ENCODE measurements at regions not wholly inside any gene's neighbourhood (a gene's known extent, or its start where the extent isn't known, plus 50 kb on each side); places are given as distances from the start of the nearest gene placed in this dataset.

DNA sequence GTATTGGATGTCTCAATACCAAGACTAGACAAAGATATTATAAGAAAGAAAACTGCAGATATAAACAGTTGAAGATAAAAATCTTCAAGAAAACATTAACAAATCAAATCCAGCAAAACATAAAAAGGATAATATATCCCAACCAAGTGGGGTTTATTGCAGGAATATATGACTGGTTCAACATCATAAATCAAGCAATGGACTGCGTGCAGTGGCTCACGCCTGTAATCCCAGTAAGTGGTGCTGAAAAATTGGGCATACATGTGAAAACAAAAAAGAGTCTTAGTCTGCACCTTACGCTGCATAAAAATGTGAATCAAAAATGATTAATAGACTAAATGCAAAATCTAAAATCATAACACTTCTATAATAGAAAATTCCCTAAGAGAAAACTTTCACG is 112.9 kb upstream of the PDE4B start:
- no peak for DNase-seq (ENCODE audit: low read depth in 2 of 2)

DNA sequence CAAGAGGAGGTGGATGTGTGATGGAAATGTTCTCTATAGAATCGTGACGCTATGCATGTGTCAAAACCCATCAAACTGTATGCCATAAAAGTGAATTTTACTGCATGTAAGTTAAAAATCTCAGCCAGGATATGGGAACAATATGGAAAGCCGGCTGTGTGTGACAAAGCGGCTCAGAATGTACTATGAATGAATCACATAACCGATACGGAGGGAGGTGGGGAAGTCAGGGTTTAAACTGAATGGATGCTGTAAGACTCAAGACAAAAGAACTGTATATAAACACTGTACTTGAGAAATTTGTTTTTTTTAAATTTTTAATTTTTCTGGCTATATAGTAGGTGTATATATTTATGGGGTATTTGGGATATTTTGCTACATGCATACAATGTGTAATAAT is 111.6 kb upstream of the PDE4B start:
- no peak for DNase-seq (ENCODE audit: low read depth in 2 of 2)

DNA sequence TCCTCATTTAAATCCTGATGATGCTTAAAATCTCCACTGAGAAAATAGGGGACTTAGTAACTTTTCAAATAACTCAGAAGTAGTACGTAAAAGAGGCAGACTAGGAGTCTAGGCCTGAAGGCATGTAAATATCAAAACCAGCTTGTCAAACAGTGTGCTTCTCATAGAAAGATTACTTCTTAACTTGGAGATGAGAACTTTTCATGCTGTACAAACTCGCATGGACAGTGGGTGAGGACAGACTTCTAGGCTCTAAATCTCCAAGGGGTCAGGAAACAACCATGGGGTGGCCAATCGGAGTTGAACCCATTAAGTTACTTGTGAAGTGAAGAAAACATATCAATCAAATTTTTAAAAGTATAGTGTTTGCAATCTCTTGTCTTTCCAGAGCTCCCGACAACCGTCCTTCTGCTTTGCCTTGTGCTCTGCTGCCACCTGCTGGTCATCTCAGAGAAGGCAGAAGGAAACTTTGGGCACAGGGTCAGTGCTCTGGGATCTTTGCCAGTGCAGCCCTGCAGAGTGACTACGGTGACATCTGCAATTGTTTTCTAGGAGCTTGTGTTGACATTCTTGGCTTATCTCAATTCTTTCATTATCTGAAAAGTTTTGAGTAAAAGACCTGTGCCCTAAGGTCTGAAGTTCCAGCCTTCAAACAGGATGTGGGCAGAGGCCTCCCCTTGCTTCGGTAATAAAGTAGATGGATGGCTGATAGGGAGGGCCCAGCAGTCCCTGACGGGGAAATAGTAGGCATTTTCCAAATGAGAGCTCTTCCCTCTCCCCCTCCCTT is 105.1 kb upstream of the PDE4B start:
- peak; percentile 27 to 55 for DNase-seq (ENCODE audit: low read depth in 2 of 2)

DNA sequence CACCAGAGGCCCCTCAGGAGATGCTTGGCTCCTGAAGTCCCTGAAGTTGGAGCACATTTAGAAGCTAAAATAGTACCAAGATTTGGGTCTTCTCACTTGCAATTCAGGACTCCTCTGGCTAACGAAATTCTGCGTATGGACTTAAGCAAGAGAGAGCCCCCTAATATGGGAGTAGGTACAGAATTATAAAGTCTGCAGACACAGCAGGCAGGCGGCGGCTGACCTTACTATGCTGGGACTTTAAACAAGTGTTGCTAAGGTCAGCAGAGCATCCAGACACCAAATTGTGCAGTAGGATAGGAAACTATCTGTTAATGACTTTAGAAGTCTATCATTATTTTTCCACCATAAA is 104.5 kb upstream of the PDE4B start:
- no peak for DNase-seq (ENCODE audit: low read depth in 2 of 2)

DNA sequence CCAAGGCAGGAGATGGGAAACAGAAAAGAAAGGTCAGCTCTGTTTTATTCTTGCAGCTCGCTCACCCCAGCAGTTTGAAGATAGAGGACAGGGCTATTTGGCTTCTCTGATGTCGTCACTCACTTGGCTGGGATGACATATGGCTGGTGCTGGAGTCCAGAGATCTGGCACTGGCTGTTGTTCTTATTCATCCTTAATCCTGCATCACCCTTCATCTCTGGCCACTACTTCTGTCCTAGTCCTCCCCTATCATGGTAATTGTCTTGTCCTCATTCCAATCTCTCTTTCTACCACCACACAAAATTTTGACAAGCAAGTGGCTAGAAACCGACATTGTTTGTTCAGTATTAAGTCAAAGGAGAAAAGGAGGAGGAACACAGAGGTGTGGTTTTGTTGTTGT is 103.8 kb upstream of the PDE4B start:
- no peak for DNase-seq (ENCODE audit: low read depth in 2 of 2)

DNA sequence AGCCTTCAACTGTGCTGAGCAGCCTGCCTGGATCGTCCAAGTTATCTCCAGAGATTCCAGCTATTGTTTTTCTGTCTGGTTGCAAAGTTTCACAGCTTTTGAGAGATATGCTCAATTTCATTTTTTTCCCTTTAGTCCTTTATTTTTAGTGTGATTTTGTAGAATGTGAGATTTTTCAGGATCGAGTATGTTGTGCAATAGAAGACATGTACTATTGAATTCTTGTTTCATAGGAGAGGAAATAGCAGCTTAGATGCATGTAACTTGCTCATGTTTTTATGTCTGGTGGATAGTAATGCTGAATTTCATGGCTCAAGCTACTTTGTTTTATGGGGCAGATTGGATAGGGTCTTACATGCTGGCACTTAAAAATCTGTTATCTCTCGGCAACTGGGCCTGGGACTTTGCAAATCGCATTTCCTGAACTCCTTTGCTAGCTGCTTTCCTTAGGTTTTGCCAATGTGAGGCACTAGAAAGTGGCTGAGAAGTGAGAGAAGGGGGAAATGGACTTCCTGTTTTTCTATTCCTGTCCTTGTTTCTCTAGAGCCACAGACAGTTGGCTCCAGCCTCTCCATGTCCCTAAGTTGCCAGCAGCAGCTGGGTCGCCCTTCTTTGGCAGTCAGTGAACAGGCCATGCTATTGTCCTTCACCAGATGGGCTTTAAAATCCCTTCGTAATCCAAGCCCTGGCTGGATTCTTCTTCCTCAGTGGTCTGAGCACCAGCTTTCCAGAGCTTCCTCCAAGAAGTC is 101.4 kb upstream of the PDE4B start:
- no peak for DNase-seq (ENCODE audit: low read depth in 2 of 2)

DNA sequence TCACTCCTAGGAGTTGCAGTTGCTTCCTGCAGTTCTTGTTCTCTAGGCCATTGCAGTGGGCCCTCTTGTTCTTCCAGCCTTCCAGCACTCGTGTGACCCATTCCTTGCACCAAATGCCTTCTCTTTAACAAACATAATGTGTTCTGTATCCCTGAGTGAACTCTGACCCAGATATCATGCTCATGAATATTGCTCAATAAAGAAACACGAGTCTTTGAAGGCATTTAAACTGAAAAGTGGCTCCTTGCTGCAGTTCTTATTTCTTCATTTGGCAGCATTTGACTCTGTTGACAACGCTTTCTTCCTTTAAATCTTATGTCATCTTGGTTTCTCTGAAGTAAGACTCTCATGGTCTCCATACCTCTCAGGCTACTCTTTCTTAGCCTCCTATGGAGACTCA is 100.7 kb upstream of the PDE4B start:
- no peak for DNase-seq (ENCODE audit: low read depth in 2 of 2)

DNA sequence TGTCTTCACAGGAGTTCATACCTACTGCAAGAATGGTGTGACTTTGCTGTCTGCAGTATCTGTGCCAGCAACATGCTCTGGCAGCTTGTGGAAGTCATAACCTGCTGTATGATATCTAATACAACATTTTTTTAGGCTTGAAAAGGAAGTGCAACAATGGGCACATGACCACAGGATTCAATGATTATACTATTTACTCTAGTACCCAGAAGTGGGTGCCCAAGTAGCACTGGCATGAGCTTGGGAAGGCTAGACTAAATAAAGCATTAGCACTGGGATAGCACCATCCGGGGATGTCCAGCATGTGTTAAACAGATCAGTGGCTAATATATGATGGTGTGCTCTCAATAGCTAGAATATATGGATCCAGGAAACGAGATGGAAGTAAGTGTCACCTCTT is 98.6 kb upstream of the PDE4B start:
- DNase-seq (ENCODE audit: low read depth in 2 of 2) = no peak

DNA sequence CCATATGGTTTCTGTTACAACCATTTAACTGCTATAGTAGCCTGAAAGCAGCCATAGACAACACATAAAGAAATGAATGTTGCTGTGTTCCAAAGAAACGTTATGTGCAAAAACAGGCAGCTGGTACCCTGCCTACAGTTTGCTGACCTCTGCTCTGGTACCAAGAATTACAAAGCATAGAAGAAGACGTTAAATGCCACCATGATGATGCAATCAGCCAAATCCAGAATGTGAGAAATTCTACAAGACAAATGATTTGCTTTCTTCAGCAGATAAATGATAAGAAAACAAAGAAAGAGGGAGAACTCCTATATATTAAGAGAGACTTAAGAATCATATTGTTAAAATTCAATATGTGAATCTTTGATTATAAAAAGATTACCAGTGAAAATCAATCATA is 97.8 kb upstream of the PDE4B start:
- no peak for DNase-seq (ENCODE audit: low read depth in 2 of 2)

DNA sequence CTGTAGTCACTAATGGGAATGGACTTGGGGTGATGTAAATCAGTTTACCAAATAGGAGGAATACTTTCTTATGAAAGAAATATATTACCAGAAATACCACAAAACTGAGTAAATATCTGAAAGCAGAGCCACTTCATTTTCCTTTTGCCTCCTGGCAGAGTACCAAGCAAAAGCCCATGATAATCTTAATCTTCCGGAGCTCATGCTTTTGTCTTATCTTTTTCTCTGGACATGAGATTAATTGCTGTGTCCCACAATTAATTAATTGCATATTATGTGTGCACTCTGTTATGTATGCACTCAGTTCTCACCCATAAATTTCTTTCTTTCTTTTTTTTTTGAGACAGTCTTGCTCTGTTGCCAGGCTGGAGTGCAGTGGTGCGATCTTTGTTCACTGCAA is 94.1 kb upstream of the PDE4B start:
- no peak for DNase-seq (ENCODE audit: low read depth in 2 of 2)

DNA sequence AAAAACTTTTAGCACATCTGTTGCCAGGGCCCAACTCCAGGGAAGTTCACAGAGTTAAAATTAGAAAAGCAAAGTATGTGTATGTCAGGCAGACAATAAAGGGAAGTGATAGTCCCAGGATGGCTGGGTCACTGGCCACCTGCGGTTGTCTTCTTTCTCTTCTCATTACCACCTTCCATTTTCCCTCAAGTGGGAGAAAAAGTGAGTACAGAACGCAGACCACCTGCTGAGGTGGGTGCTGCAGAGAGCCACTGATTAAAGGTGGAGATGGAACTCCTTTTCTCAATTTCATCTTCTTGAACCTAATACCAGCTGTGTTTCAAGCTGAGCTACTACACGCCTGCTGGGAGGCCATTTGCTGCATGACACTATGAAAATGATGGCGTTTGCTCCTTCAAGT is 88.8 kb upstream of the PDE4B start:
- DNase-seq (ENCODE audit: low read depth in 2 of 2) = no peak

DNA sequence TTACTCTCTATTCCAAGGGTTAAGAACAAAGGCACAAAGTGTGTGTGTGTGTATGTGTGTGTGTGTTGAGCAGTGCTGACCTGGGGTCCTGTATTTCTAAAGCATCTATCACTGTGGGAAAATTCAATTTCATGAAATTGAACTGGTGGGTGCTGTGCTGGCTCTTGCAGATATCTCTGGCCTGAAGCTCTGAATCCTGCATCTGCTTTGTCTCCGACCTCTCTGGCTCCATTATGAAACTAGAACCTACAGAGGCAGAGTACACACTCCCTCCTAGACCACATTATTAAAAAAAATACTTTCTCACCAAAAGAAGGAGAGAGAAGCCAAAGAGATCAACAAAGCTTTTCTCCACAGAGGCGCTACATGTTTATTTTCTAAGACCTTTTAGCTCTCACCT is 88.4 kb upstream of the PDE4B start:
- no peak for DNase-seq (ENCODE audit: low read depth in 2 of 2)

DNA sequence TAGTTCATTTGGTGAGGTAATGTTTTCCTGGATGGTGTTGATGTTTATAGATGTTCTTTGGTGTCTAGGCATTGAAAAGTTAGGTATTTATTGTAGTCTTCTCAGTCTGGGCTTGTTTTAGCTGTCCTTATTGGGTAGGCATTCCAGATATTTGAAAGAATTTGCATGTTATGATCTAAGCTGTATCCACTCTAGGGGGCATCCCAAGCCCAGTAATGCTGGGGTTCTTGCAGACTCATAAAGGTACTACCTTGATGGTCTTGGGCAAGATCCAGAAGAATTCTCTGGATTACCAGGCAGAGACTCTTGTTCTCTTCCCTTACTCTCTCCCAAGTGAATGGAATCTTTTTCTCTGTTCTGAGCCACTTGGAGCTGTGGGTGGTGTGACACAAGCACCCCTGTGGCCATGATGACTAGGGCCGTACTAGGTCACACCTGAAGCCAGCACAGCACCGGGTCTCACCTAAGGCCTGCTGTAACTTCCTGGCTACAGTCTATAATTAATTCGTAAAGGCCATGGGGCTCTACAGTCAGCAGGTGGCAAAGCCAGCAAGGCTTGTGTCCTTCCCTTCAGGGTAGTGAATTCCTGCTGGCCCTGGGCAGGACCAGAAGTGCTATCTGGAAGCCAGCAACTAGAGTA is 74.8 kb upstream of the PDE4B start:
- no peak for DNase-seq (ENCODE audit: low read depth in 2 of 2)

DNA sequence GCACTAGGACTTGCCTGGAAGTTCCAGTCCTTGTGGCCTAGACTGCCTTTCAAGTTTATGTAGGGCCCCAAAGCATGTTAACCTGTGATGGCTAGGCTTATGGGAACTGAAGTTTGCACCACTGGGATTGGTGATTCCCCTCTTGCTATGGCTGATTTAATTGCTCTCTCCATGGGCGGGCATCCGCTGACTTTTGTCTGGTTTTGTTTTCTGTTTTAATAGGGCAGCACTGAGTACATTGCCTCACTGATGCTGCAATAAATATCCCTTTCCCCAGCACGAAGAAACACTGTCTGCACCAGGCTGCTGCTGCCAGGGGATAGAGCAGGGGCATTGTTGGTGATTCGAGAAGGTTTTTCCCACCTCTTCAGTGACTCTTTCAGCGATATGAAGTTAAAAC is 73.3 kb upstream of the PDE4B start:
- no peak for DNase-seq (ENCODE audit: low read depth in 2 of 2)

DNA sequence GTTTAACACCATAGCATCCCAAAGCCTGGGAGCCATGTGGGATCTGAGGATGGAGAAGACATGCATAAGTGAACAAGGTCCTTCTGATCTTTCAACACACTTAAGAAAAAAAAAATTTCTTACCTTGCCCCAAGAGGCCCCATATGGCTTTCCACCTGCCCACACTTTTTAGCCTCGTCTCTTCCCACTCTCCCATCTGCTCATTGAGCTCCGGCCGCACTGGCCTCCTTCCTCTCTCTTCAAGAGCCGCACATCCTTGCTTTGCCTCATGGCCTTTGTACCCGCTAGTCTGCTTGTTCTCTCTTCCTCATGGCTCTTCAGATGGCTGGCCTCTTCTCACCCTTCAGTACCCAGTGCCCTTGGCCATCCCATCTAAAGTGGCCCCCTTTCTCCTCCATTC is 70.2 kb upstream of the PDE4B start:
- DNase-seq (ENCODE audit: low read depth in 2 of 2) = no peak

DNA sequence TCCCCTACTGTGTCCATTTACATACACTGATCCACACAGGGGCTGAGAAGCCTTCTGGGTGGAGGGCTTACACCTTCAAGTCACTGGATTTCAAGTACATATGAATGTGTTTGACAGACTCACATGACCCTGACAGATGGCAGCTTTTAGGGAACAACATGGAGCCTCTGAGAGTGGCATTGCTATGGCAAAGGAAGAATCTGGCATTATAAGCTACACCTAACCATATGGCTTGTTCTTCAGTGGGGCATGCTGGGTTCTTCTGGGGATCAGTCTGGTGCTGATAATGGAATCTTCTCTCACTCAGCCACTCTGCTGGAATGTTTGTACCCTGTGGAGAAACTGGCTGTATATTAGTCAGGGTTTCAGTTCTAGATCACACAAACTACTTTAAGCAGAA is 68.5 kb upstream of the PDE4B start:
- DNase-seq (ENCODE audit: low read depth in 2 of 2) = no peak

DNA sequence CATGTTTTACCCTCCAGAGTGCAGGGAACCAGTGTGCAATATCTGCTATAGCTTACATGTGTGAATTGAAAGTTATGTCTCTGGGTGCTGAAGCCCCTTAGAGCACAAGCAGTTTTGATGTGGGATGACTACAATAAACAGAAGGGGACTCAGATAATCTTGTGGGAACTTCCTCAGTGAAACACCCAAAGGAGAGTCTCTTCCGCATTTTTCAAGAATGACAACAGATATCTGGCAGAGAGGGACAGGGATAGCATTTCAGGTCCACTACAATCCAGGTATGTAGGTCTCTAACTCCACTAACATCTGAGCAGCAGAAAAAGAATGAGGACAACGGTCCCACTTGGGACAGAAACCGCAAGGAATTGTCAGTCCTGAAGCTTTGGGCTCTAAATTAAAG is 67.6 kb upstream of the PDE4B start:
- no peak for DNase-seq (ENCODE audit: low read depth in 2 of 2)

DNA sequence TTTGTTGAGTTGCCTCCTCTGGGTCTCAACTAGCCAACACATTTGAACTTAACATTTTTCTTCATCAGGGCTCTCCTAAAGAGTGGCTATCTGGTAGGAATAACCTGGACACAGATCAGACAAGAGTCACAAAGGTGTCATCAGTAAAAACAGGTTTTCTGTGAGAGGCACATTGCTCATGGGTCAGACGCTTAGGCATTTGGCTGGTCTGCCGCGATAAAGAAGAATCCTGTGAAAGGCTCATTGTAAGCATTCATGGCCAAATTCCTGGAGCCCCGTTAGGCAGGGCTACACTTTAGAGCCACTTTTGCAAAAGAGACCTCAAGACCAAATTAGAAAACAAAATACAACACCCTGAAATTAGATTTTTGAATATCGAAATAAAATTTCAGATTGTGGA is 64.2 kb upstream of the PDE4B start:
- no peak for DNase-seq (ENCODE audit: low read depth in 2 of 2)

DNA sequence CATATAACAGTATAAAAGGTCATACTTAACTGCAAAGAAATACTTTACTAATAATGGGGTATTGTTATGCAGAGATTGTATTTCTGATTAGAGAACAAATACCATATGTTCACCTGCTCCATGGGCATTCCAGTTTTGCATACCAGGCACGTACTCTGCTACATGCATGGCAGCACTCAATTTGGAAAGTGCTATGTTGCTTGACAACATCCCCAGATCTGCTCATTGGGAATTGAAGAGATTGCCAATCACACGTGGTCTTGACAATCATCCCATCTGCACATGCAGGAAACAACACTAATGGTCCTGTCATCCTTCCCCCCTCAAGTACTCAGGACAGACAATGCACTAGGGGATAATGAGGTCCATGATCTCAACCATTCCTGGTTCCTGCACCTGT is 63.4 kb upstream of the PDE4B start:
- DNase-seq (ENCODE audit: low read depth in 2 of 2) = no peak

DNA sequence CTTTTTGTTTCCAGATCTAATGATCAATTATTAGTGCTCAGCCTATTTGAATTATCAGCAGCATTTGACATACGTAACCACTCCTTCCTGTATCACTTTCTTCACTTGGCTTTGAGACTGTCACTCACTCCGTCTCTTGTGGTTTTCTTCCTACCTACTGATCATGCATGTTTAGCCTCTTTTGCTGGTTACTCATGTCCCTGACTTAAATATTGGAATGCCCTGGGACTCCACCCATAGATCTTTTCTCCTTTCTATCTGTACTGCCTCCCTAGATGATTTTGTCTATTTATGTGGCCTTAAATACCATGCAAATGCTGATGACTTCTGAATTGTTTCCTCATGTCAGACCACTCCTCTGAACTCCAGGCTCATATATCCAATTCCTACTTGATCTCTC is 57.7 kb upstream of the PDE4B start:
- no peak for DNase-seq (ENCODE audit: low read depth in 2 of 2)

DNA sequence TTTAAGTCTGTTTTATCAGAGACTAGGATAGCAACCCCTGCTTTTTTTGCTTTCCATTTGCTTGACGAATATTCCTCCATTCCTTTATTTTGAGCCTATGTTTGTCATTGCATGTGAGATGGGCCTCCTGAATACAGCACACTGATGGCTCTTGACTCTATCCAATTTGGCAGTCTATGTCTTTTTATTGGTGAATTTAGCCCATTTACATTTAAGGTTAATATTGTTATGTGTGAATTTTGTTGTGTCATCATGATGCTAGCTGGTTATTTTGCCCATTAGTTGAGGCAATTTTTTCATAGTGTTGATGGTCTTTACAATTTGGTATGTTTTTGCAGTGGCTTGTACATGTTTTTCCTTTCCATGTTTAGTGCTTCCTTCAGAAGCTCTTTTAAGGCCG is 50.7 kb upstream of the PDE4B start:
- no peak for DNase-seq (ENCODE audit: low read depth in 2 of 2)

All from stimulated activated CD8-positive, alpha-beta memory T cell treated with anti-CD3 and anti-CD28 coated beads, Interleukin-7, amount 100 ng/mL, for 4 hours (primary cell).